ENCODE measurements at regions not wholly inside any gene's neighbourhood (a gene's known extent, or its start where the extent isn't known, plus 50 kb on each side); places are given as distances from the start of the nearest gene placed in this dataset.

DNA sequence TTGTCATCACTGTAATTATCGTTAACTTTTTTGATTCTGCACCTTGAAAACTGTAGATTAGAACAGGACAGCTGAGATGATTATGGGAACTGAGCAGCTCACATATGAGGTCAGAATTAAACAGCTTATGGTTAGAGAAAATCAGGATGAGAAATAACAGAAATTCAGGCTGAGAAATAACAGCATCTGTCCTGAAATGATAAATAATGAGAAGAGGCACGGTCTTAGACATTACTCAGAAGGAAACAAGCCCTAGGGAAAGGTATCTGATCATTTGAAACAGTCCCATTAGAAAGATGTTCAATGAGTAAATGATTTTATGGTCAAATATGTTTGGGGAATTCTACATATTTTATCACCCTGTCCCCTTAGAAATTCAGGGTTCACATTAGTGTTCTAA is 65.6 kb upstream of the PCGF5 start:
- Histone ChIP-seq H3K4me3 (ENCODE audit: low read depth, low read length) (no peak overlapping the region), H3K36me3 (ENCODE audit: control insufficient read depth, insufficient read depth, low read length) (no peaks in the 10 kb centered on the region), H3K27me3 (ENCODE audit: control insufficient read depth, insufficient read depth, low read length) (no peaks in the 10 kb centered on the region)
- CTCF ChIA-PET: interaction anchor here (0.7 to 1.2 kb wide), 2 partner anchors 40 to 155 kb away, joined by 3 to 4 read pairs; no protein-coding TSS in a partner anchor
- POLR2A ChIA-PET: no interaction called here
- no peak for DNase-seq (ENCODE audit: low read depth)
- TF ChIP-seq, protein P1, sequence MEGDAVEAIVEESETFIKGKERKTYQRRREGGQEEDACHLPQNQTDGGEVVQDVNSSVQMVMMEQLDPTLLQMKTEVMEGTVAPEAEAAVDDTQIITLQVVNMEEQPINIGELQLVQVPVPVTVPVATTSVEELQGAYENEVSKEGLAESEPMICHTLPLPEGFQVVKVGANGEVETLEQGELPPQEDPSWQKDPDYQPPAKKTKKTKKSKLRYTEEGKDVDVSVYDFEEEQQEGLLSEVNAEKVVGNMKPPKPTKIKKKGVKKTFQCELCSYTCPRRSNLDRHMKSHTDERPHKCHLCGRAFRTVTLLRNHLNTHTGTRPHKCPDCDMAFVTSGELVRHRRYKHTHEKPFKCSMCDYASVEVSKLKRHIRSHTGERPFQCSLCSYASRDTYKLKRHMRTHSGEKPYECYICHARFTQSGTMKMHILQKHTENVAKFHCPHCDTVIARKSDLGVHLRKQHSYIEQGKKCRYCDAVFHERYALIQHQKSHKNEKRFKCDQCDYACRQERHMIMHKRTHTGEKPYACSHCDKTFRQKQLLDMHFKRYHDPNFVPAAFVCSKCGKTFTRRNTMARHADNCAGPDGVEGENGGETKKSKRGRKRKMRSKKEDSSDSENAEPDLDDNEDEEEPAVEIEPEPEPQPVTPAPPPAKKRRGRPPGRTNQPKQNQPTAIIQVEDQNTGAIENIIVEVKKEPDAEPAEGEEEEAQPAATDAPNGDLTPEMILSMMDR (IDR thresholded peaks at IDR 0.05; ENCODE audit: insufficient read depth, low read depth, low read length): no peak

DNA sequence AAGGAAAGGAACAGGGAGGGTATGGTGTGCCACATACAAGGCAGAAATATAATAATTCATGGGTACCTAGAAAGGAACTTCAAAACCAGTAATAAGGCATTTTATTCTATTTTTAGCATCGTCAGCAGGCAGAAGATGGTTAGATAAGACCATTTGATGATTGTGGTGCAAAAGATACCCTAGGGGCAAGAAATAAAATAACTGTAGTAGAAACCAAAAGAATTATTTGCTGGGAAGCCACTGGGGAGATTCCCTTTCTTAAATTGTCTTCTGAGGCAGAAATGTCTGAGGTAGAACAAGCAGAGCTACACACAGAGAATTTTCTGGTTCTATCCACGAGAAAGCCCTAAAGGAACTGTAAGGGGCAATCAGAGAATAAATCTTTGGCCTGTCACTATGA is 64.3 kb upstream of the PCGF5 start:
- ChIA-PET POLR2A (no interaction called here), CTCF (no interaction called here)
- DNase-seq (ENCODE audit: low read depth): no peak
- Histone ChIP-seq H3K4me3 (ENCODE audit: low read depth, low read length) (no peak overlapping the region), H3K36me3 (ENCODE audit: control insufficient read depth, insufficient read depth, low read length) (no peaks in the 10 kb centered on the region), H3K27me3 (ENCODE audit: control insufficient read depth, insufficient read depth, low read length) (no peaks in the 10 kb centered on the region)
- TF ChIP-seq, protein P1 (IDR thresholded peaks at IDR 0.05; ENCODE audit: insufficient read depth, low read depth, low read length): no peak

DNA sequence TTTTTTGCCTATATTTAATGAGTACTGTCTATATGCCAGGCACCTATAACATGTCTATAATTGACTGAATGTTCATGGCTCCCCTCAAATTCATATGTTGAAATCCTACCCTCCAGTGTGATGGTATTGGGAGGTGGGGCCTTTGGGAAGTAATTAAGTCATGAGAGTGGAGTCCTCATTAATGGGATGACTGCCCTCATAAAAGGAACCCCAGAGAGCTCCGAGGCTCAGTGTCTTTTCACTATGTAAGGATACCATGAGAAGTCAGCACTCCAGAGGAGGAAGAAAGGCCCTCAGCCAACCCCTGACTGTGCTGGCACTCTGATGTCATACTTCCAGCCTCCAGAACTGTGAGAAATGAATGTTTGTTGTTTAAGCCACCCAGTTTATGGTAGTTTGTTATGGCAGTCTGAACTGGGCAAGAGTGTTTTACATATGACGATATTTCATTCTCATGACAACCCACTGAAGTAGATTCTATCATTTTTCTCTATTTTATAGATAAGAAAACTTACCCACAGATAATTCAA is 61.1 kb upstream of the PCGF5 start:
- no peak for DNase-seq (ENCODE audit: low read depth)
- ChIA-PET CTCF (no interaction called here), POLR2A (no interaction called here)
- TF ChIP-seq, protein P1 (IDR thresholded peaks at IDR 0.05; ENCODE audit: insufficient read depth, low read depth, low read length): no peak
- Histone ChIP-seq H3K36me3 (ENCODE audit: control insufficient read depth, insufficient read depth, low read length) (no peaks in the 10 kb centered on the region), H3K27me3 (ENCODE audit: control insufficient read depth, insufficient read depth, low read length) (no peaks in the 10 kb centered on the region), H3K4me3 (ENCODE audit: low read depth, low read length) (no peak overlapping the region)

DNA sequence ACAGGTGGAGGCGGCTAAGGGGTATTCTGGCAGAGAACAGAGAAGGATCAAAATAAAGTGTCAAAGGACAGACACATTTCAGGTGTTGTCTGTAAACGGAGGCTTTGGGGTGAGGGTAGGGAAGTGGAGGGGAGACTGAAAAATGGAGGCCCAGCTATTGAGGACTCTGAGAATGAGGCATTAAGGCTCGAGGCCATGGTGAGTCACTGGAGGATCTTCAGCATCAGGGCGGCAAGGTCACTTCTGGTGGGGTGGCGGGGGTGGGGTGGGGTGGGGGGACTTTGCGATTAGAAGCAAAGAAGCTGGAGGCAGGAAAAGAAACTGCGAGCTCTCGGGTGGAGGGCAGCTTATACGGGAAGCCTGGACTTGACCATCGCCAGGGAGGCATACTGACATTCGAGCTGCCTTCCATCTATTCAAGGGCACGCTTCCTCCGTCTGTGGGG is 58.4 kb upstream of the PCGF5 start:
- Histone ChIP-seq H3K36me3 (ENCODE audit: control insufficient read depth, insufficient read depth, low read length) (no peaks in the 10 kb centered on the region), H3K4me3 (ENCODE audit: low read depth, low read length) (peak overlapping the region; percentile 75), H3K27me3 (ENCODE audit: control insufficient read depth, insufficient read depth, low read length) (no peaks in the 10 kb centered on the region)
- TF ChIP-seq, protein P1 (IDR thresholded peaks at IDR 0.05; ENCODE audit: insufficient read depth, low read depth, low read length): no peak
- ChIA-PET CTCF (interaction anchor here (0.9 to 2.2 kb wide), 2 partner anchors 24 to 118 kb away, joined by 3 to 9 read pairs; no protein-coding TSS in a partner anchor), POLR2A (interaction anchor here (0.6 kb wide), 1 partner anchor 411 kb away, joined by 10 read pairs; no protein-coding TSS in a partner anchor)
- no peak for DNase-seq (ENCODE audit: low read depth)

DNA sequence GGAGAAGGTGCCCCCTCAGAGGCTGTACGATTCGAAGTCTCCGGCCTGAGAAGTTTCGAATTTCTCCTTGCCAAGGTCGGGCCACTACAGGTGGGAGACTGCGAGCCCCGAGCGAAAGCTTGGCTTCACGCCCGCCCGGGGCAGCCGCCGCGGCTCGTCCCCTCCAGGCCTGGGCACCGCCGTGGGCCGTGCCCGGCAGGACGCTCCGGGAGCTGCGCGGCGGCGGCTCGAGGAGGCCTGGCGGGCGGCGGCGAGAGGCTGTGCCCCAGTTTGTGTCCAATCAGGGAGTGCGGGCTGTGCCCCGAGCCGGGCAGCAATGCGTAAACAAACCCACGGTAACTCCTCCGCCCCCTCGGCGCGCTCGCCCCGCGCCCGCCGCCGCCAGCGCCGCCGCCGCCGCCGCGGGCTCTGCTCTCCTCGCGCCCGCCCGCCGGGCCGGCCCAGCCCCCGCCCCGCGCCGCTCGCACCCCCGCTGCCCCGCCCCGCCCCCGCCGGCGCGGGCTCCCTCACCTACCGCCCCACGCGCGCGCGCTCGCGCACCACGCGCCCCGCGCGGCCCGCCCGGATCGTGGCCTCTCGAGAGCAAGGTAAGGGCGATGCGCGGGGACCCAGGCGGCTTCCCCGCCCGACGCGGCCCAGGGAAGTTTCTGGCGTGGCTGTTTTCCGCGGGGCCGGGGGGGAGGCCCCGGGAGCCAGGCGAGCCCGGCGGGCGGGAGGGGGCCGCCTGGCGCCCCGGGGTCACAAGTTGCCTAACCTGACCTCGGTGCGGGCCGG is 57.8 kb upstream of the PCGF5 start:
- TF ChIP-seq, protein P1 (IDR thresholded peaks at IDR 0.05; ENCODE audit: insufficient read depth, low read depth, low read length): no peak
- H3K27me3 ChIP-seq (ENCODE audit: control insufficient read depth, insufficient read depth, low read length): no peaks in the 10 kb centered on the region
- DNase-seq (ENCODE audit: low read depth): no peak
- ChIA-PET POLR2A (interaction anchor here (0.7 kb wide), 1 partner anchor 1050 kb away, joined by 9 read pairs; no protein-coding TSS in a partner anchor), CTCF (interaction anchor here (0.9 to 2.2 kb wide), 2 partner anchors 23 to 119 kb away, joined by 3 to 9 read pairs; no protein-coding TSS in a partner anchor)
- H3K4me3 ChIP-seq (ENCODE audit: low read depth, low read length): peak overlapping the region; percentile 75
- H3K36me3 ChIP-seq (ENCODE audit: control insufficient read depth, insufficient read depth, low read length): no peaks in the 10 kb centered on the region

All from BJ (cell line).